ENCODE measurements at regions not wholly inside any gene's neighbourhood (a gene's known extent, or its start where the extent isn't known, plus 50 kb on each side); places are given as distances from the start of the nearest gene placed in this dataset.

GRCh38 chr7:145211211-145211610 lies 375.4 kb upstream of the TPK1 start:
- H3K23ac ChIP-seq (ENCODE audit: insufficient read length): no peak overlapping the region
- H3K18ac ChIP-seq (ENCODE audit: extremely low read depth, low read length): no peak overlapping the region
- CTCF ChIA-PET (ENCODE audit: partially characterized antibody): interaction anchor here (1.5 kb wide), 1 partner anchor 637 kb away, joined by 4 read pairs; no protein-coding TSS in a partner anchor
- no peak overlapping the region for H3K27ac ChIP-seq (ENCODE audit: low read depth, low read length)
- FAIRE-seq: no peak
- 95% methylated on average over 2 of the region's 2 CpGs; no CpG with 5 or more reads in 1 of the 2 experiments for WGBS, 2 experiments (ENCODE audit: extremely low coverage in 1 of 2, insufficient coverage in 1 of 2, insufficient read length in 1 of 2, insufficient replicate concordance in 2 of 2, low coverage in 1 of 2, low lambda C conversion rate in 2 of 2, missing lambda C conversion rate in 1 of 2)
- DNase-seq (ENCODE audit: low read depth in 1 of 2, low spot score in 2 of 2): no peak
- H4K5ac ChIP-seq (ENCODE audit: insufficient read length, low read depth, low read length): no peak overlapping the region
- no peak overlapping the region for H2BK5ac ChIP-seq (ENCODE audit: low read depth, low read length)
- H3K79me2 ChIP-seq (ENCODE audit: control insufficient read depth in 1 of 2, insufficient read depth in 2 of 2, low read length in 2 of 2): no peaks in the 10 kb centered on the region
- no peak overlapping the region for H2AK5ac ChIP-seq (ENCODE audit: low read depth, low read length)
- H4K91ac ChIP-seq (replicated peaks; ENCODE audit: insufficient read length, low read length): no peak overlapping the region
- no peak overlapping the region for H2BK120ac ChIP-seq (replicated peaks; ENCODE audit: low read depth, low read length)
- H2AFZ ChIP-seq (ENCODE audit: low read length): no peak overlapping the region
- H2BK15ac ChIP-seq (ENCODE audit: low read length): no peak overlapping the region
- POLR2A ChIA-PET (ENCODE audit: partially characterized antibody): no interaction called here
- no peaks in the 10 kb centered on the region for H3K36me3 ChIP-seq (ENCODE audit: control insufficient read depth in 2 of 4, insufficient read depth in 4 of 4, low read length in 3 of 4)
- H4K8ac ChIP-seq (ENCODE audit: extremely low read depth, insufficient read depth, low read length): no peak overlapping the region
- no peak overlapping the region for H2BK12ac ChIP-seq (ENCODE audit: low read depth, low read length)
- no peak overlapping the region for H3K4me3 ChIP-seq (ENCODE audit: extremely low read depth in 1 of 4, insufficient read depth in 2 of 4, low read depth in 3 of 4, low read length in 4 of 4)
- no peaks in the 10 kb centered on the region for H3K23me2 ChIP-seq (ENCODE audit: low read depth, low read length)
- H3K4me2 ChIP-seq (ENCODE audit: insufficient read depth in 1 of 2, low read depth in 2 of 2, low read length in 2 of 2): no peak overlapping the region
- no peaks in the 10 kb centered on the region for H3K4me1 ChIP-seq (replicated peaks in 1 of 4; ENCODE audit: control insufficient read depth in 3 of 4, insufficient read depth in 4 of 4, low read length in 3 of 4)
- H3K14ac ChIP-seq (ENCODE audit: insufficient read length): no peak overlapping the region
- no peak overlapping the region for H3K9ac ChIP-seq (replicated peaks in 1 of 4; ENCODE audit: extremely low read depth in 1 of 4, low read depth in 3 of 4, low read length in 3 of 4)
- no peaks in the 10 kb centered on the region for H3K79me1 ChIP-seq (ENCODE audit: low read depth, low read length)
- H3K27me3 ChIP-seq (replicated peaks in 1 of 4; ENCODE audit: control insufficient read depth in 3 of 4, extremely low read depth in 1 of 4, insufficient read depth in 3 of 4, low read length in 3 of 4): no peaks in the 10 kb centered on the region
- no peaks in the 10 kb centered on the region for H4K20me1 ChIP-seq (replicated peaks in 1 of 2; ENCODE audit: control insufficient read depth in 1 of 2, insufficient read depth in 2 of 2, low read length in 2 of 2)
- no peaks in the 10 kb centered on the region for H3K9me3 ChIP-seq (ENCODE audit: insufficient read depth in 2 of 2, low read depth in 1 of 2, low read length in 1 of 2)
- no peak overlapping the region for H3K4ac ChIP-seq (replicated peaks; ENCODE audit: insufficient read length, low read depth, low read length)
- H3K56ac ChIP-seq (replicated peaks; ENCODE audit: insufficient read length, low read depth, low read length): no peak overlapping the region
- no peak overlapping the region for H2BK20ac ChIP-seq (ENCODE audit: low read length)
- TF ChIP-seq E2F6 (IDR thresholded peaks at IDR 0.05) (no peak), TAF1 (IDR thresholded peaks at IDR 0.05; ENCODE audit: low read depth, low read length) (no peak), CTBP2 (IDR thresholded peaks at IDR 0.05; ENCODE audit: borderline replicate concordance, insufficient read depth, insufficient read length, low read length) (no peak), RNF2 (IDR thresholded peaks at IDR 0.05; ENCODE audit: borderline replicate concordance, low read depth, low read length, missing control alignments, poor library complexity, severe bottlenecking) (no peak), USF2 (IDR thresholded peaks at IDR 0.05; ENCODE audit: low read length) (no peak), SRF (IDR thresholded peaks at IDR 0.05; ENCODE audit: low read depth, low read length) (no peak), GTF2F1 (IDR thresholded peaks at IDR 0.05; ENCODE audit: borderline replicate concordance, low read depth, low read length) (no peak), RBBP5 (IDR thresholded peaks at IDR 0.05; ENCODE audit: borderline replicate concordance, low read depth, low read length) (no peak), TBP (IDR thresholded peaks at IDR 0.05; ENCODE audit: low read depth, low read length) (no peak), KDM5A (IDR thresholded peaks at IDR 0.05; ENCODE audit: low read length) (no peak), MAX (IDR thresholded peaks at IDR 0.05) (no peak), RFX5 (IDR thresholded peaks at IDR 0.05; ENCODE audit: borderline replicate concordance, low read depth, low read length) (no peak)
